Gastroesophageal sphincter (tissue), 3 donors: ENCODE measurements at regions not wholly inside any gene's neighbourhood (a gene's known extent, or its start where the extent isn't known, plus 50 kb on each side); places are given as distances from the start of the nearest gene placed in this dataset.

ENCODE experiments used
- CTCF ChIP-seq, 4 experiments: fragments of 200-600 bp in 2 of 4; fragments of 450-650 bp in 2 of 4; sonication (generic) in 1 of 4; IDR thresholded peaks; one replicate each; pipeline ENCODE4 v1.5.1; 2017 to 2019; ENCODE audit warnings: antibody characterized with exemption in 4 of 4, mild to moderate bottlenecking in 2 of 4, moderate library complexity in 2 of 4
- POLR2A ChIP-seq, 2 donors: fragments of 450-650 bp; IDR thresholded peaks; one replicate each; pipeline ENCODE4 v1.6.1; 2017; ENCODE audit warnings: antibody characterized with exemption in 2 of 2, mild to moderate bottlenecking in 2 of 2, moderate library complexity in 1 of 2
- POLR2AphosphoS5 ChIP-seq: sonication (generic); formaldehyde crosslinking; IDR thresholded peaks from one replicate; pipeline ENCODE4 v1.6.1; 2017; ENCODE audit warnings: antibody characterized with exemption

- TF ChIP-seq POLR2A (IDR thresholded peaks at IDR 0.05): no peak
- no peak for TF ChIP-seq CTCF (IDR thresholded peaks at IDR 0.05)
- TF ChIP-seq POLR2AphosphoS5: no peak
These were observed 165.1 kb upstream of the CNOT2 start for GRCh38 chr12:70078161-70078560.
